ENCODE measurements at regions not wholly inside any gene's neighbourhood (a gene's known extent, or its start where the extent isn't known, plus 50 kb on each side); places are given as distances from the start of the nearest gene placed in this dataset.

- no peak overlapping the region for H3K27ac ChIP-seq (ENCODE audit: low read depth, low read length)
- 79 to 85% (median 81%) methylated on average over 5 of the region's 5 CpGs for WGBS, 3 donors
These were observed 92.3 kb upstream of the PKDCC start for GRCh38 chr2:41955316-41956043.

- H3K27ac ChIP-seq (ENCODE audit: low read depth, low read length), result no peak overlapping the region
- WGBS, 3 donors, result 85 to 92% (median 89%) methylated on average over 3 of the region's 3 CpGs
These were observed 90.4 kb upstream of the PKDCC start for GRCh38 chr2:41957431-41957830.

- H3K27ac ChIP-seq (ENCODE audit: low read depth, low read length), result no peak overlapping the region
- 21 to 72% (median 63%) methylated on average over 4 of the region's 4 CpGs for WGBS, 3 donors
These were observed 89.6 kb upstream of the PKDCC start for GRCh38 chr2:41958251-41958650.

- no peak overlapping the region for H3K27ac ChIP-seq (ENCODE audit: low read depth, low read length)
- WGBS, 3 donors, result 86 to 95% (median 93%) methylated on average over 2 of the region's 2 CpGs
These were observed 89.0 kb upstream of the PKDCC start for GRCh38 chr2:41958775-41959174.

GRCh38 chr2:41959760-41960159 is 88.1 kb upstream of the PKDCC start:
- 88 to 98% (median 97%) methylated on average over 2 of the region's 2 CpGs for WGBS, 3 donors
- H3K27ac ChIP-seq (ENCODE audit: low read depth, low read length), result no peak overlapping the region

GRCh38 chr2:41962922-41963622 is 84.7 kb upstream of the PKDCC start:
- no peak overlapping the region for H3K27ac ChIP-seq (ENCODE audit: low read depth, low read length)
- 47 to 60% (median 51%) methylated on average over 5 of the region's 5 CpGs for WGBS, 3 donors

- WGBS, 3 donors, result 36 to 52% (median 45%) methylated on average over 10 of the region's 10 CpGs
- H3K27ac ChIP-seq (ENCODE audit: low read depth, low read length), result no peak overlapping the region
These were observed 83.9 kb upstream of the PKDCC start for GRCh38 chr2:41963661-41964525.

- 74 to 78% (median 74%) methylated on average over 5 of the region's 5 CpGs for WGBS, 3 donors
- H3K27ac ChIP-seq (ENCODE audit: low read depth, low read length), result peak overlapping the region; percentile 23
These were observed 82.5 kb upstream of the PKDCC start for GRCh38 chr2:41965173-41965908.

GRCh38 chr2:41965909-41966295 is 81.9 kb upstream of the PKDCC start:
- H3K27ac ChIP-seq (ENCODE audit: low read depth, low read length), result no peak overlapping the region
- 31 to 45% (median 33%) methylated on average over 2 of the region's 2 CpGs for WGBS, 3 donors

- H3K27ac ChIP-seq (ENCODE audit: low read depth, low read length), result peak overlapping the region; percentile 19
- 14 to 62% (median 36%) methylated on average over 10 of the region's 10 CpGs for WGBS, 3 donors
These were observed 81.4 kb upstream of the PKDCC start for GRCh38 chr2:41966431-41966893.

GRCh38 chr2:41966920-41967319 is 80.9 kb upstream of the PKDCC start:
- peak overlapping the region; percentile 82 for H3K27ac ChIP-seq (ENCODE audit: low read depth, low read length)
- WGBS, 3 donors, result 63 to 76% (median 63%) methylated on average over 8 of the region's 8 CpGs

GRCh38 chr2:41967476-41968181 is 80.2 kb upstream of the PKDCC start:
- WGBS, 3 donors, result 47 to 50% (median 49%) methylated on average over 13 of the region's 13 CpGs
- H3K27ac ChIP-seq (ENCODE audit: low read depth, low read length), result peak overlapping the region; percentile 82

GRCh38 chr2:41968182-41968578 is 79.6 kb upstream of the PKDCC start:
- 61 to 72% (median 62%) methylated on average over 2 of the region's 2 CpGs for WGBS, 3 donors
- H3K27ac ChIP-seq (ENCODE audit: low read depth, low read length), result no peak overlapping the region

- 66 to 76% (median 76%) methylated on average over 8 of the region's 8 CpGs for WGBS, 3 donors
- H3K27ac ChIP-seq (ENCODE audit: low read depth, low read length), result no peak overlapping the region
These were observed 76.7 kb upstream of the PKDCC start for GRCh38 chr2:41970988-41971660.

- no peak overlapping the region for H3K27ac ChIP-seq (ENCODE audit: low read depth, low read length)
- WGBS, 3 donors, result 93 to 100% (median 98%) methylated on average over 2 of the region's 2 CpGs
These were observed 75.6 kb upstream of the PKDCC start for GRCh38 chr2:41972179-41972578.

- 81 to 89% (median 83%) methylated on average over 8 of the region's 8 CpGs for WGBS, 3 donors
These were observed 75.0 kb upstream of the PKDCC start for GRCh38 chr2:41972819-41973218.

GRCh38 chr2:41973871-41974270 is 74.0 kb upstream of the PKDCC start:
- WGBS, 3 donors, result 62 to 83% (median 81%) methylated on average over 4 of the region's 4 CpGs
- no peak overlapping the region for H3K27ac ChIP-seq (ENCODE audit: low read depth, low read length)

More at GRCh38 chr2:41972819-41973218, 75.0 kb upstream of the PKDCC start:
- H3K27ac ChIP-seq (ENCODE audit: low read depth, low read length), result no peak overlapping the region

All from adipose tissue (tissue), 3 donors.